ENCODE measurements at regions not wholly inside any gene's neighbourhood (a gene's known extent, or its start where the extent isn't known, plus 50 kb on each side); places are given as distances from the start of the nearest gene placed in this dataset.

DNA sequence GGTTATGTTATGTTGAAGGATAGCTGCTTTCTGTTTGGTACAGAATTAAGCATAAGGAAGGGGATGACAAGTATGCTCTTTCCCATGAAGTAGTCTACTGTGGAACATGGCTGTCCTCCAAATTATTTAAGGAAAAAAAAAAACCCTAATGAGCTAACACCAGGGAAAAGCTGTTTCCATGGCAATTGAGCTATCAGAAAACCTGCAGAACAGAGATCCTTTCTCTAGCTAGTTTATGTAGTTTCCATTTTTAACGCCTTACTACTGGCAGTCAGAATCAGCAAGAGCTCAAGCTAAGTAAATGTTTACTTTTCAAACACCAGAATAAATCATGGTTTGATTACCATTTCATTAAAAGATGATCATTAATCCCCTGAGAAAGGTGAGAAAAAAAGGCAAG lies 287.4 kb upstream of the TARS1 start (continued):
- TF ChIP-seq, protein P1, sequence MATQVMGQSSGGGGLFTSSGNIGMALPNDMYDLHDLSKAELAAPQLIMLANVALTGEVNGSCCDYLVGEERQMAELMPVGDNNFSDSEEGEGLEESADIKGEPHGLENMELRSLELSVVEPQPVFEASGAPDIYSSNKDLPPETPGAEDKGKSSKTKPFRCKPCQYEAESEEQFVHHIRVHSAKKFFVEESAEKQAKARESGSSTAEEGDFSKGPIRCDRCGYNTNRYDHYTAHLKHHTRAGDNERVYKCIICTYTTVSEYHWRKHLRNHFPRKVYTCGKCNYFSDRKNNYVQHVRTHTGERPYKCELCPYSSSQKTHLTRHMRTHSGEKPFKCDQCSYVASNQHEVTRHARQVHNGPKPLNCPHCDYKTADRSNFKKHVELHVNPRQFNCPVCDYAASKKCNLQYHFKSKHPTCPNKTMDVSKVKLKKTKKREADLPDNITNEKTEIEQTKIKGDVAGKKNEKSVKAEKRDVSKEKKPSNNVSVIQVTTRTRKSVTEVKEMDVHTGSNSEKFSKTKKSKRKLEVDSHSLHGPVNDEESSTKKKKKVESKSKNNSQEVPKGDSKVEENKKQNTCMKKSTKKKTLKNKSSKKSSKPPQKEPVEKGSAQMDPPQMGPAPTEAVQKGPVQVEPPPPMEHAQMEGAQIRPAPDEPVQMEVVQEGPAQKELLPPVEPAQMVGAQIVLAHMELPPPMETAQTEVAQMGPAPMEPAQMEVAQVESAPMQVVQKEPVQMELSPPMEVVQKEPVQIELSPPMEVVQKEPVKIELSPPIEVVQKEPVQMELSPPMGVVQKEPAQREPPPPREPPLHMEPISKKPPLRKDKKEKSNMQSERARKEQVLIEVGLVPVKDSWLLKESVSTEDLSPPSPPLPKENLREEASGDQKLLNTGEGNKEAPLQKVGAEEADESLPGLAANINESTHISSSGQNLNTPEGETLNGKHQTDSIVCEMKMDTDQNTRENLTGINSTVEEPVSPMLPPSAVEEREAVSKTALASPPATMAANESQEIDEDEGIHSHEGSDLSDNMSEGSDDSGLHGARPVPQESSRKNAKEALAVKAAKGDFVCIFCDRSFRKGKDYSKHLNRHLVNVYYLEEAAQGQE (IDR thresholded peaks at IDR 0.05; ENCODE audit: low read depth, low read length) = no peak
- TF ChIP-seq JUND (IDR thresholded peaks at IDR 0.05) = no peak

DNA sequence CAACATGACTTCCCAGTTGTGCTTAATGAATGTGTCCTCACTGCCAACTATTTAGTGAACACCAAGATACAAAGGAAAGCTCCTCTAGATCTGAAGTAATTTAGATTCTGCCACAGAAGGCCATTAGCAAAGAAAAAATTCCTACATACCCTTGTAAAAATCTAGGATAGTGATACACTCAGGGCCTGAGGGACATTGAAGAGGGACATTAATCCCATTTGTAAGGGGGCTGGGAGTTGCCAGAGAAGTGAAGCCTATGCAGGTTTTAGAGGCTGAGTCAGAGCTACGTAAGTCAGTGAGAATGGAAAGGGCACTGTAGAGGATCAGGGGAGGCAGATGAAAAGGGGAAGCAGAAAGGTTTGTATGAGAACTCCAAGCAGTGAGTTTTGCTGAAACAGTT lies 286.9 kb upstream of the TARS1 start:
- Histone ChIP-seq H3K79me2 (ENCODE audit: insufficient read depth) (no peaks in the 10 kb centered on the region), H3K9ac (no peak overlapping the region), H3K4me2 (no peak overlapping the region), H4K20me1 (ENCODE audit: insufficient read depth) (no peaks in the 10 kb centered on the region), H3K9me3 (no peaks in the 10 kb centered on the region), H3K27ac (ENCODE audit: low read depth in 2 of 2, low read length in 1 of 2) (no peak overlapping the region), H3K9me2 (no peaks in the 10 kb centered on the region), H3F3A (replicated peaks; ENCODE audit: insufficient read depth) (peaks cover 12% of the 10 kb centered on the region), H2AFZ (ENCODE audit: low read depth) (no peak overlapping the region), H3K36me3 (replicated peaks in 1 of 2; ENCODE audit: control insufficient read depth in 1 of 2, insufficient read depth in 2 of 2, low read length in 1 of 2) (no peaks in the 10 kb centered on the region), H3K27me3 (ENCODE audit: insufficient read depth) (no peaks in the 10 kb centered on the region), H3K4me1 (ENCODE audit: control insufficient read depth in 1 of 2, insufficient read depth in 2 of 2, low read depth in 1 of 2, low read length in 1 of 2) (0 out of 4 replicates have a peak, but pooled peaks cover 0 to 2% of the 10 kb centered on the region in 2 experiments), H3K4me3 (ENCODE audit: low read depth in 2 of 2, low read length in 1 of 2) (no peak overlapping the region)
- 62% methylated on average over 1 of the region's 1 CpG for WGBS (ENCODE audit: low lambda C conversion rate)
- no peak for DNase-seq
- ChIA-PET POLR2A (no interaction called here), CTCF (no interaction called here)
- no peak for TF ChIP-seq CHD2 (IDR thresholded peaks at IDR 0.05; ENCODE audit: low read length, partially characterized antibody)
- TF ChIP-seq ELF1 (IDR thresholded peaks at IDR 0.05) = no peak
- TF ChIP-seq, protein P1 (IDR thresholded peaks at IDR 0.05; ENCODE audit: low read depth, low read length) = no peak
- TF ChIP-seq, protein P2, sequence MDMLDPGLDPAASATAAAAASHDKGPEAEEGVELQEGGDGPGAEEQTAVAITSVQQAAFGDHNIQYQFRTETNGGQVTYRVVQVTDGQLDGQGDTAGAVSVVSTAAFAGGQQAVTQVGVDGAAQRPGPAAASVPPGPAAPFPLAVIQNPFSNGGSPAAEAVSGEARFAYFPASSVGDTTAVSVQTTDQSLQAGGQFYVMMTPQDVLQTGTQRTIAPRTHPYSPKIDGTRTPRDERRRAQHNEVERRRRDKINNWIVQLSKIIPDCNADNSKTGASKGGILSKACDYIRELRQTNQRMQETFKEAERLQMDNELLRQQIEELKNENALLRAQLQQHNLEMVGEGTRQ (IDR thresholded peaks at IDR 0.05; ENCODE audit: borderline replicate concordance, low read depth, low read length) = no peak
- TF ChIP-seq, protein P3, sequence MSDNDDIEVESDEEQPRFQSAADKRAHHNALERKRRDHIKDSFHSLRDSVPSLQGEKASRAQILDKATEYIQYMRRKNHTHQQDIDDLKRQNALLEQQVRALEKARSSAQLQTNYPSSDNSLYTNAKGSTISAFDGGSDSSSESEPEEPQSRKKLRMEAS (IDR thresholded peaks at IDR 0.05; ENCODE audit: low read depth) = no peak
- no peak for TF ChIP-seq POLR2AphosphoS5 (IDR thresholded peaks at IDR 0.05; ENCODE audit: low read depth, low read length)
- no peak for TF ChIP-seq GABPA (IDR thresholded peaks at IDR 0.05; ENCODE audit: low read depth)
- TF ChIP-seq GATA2 (CRISPR knock-in tag; IDR thresholded peaks at IDR 0.05) = no peak
- TF ChIP-seq, protein P4, sequence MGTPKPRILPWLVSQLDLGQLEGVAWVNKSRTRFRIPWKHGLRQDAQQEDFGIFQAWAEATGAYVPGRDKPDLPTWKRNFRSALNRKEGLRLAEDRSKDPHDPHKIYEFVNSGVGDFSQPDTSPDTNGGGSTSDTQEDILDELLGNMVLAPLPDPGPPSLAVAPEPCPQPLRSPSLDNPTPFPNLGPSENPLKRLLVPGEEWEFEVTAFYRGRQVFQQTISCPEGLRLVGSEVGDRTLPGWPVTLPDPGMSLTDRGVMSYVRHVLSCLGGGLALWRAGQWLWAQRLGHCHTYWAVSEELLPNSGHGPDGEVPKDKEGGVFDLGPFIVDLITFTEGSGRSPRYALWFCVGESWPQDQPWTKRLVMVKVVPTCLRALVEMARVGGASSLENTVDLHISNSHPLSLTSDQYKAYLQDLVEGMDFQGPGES (IDR thresholded peaks at IDR 0.05; ENCODE audit: low read depth, low read length) = no peak
- no peak for TF ChIP-seq TAF1 (IDR thresholded peaks at IDR 0.05; ENCODE audit: borderline replicate concordance, low read depth, low read length)
- TF ChIP-seq NFIC (IDR thresholded peaks at IDR 0.05; ENCODE audit: borderline replicate concordance) = no peak
- TF ChIP-seq FOXJ3 (CRISPR knock-in tag; IDR thresholded peaks at IDR 0.05) = no peak
- TF ChIP-seq SMC3 (IDR thresholded peaks at IDR 0.05; ENCODE audit: low read depth, low read length) = no peak
- TF ChIP-seq RXRA (IDR thresholded peaks at IDR 0.05; ENCODE audit: borderline replicate concordance, low read depth) = no peak
- no peak for TF ChIP-seq YY1 (IDR thresholded peaks at IDR 0.05; ENCODE audit: low read depth)
